Fibroblast of mammary gland (primary cell): ENCODE measurements at regions not wholly inside any gene's neighbourhood (a gene's known extent, or its start where the extent isn't known, plus 50 kb on each side); places are given as distances from the start of the nearest gene placed in this dataset.
"Not testable (repeated sequence)": the region's sequence is repeated elsewhere in the genome, so short reads cannot be mapped to it uniquely, and the experiment has no call there.

Experiments used
- DNase-seq: peaks from one replicate; pipeline ENCODE4 v3.0.0-alpha.2; 2010; ENCODE audit warnings: low read depth
- H3K4me3 ChIP-seq: 2 replicates; pipeline ENCODE4 v1.5.1; 2011; ENCODE audit warnings: low read depth, mild to moderate bottlenecking, low read length, moderate library complexity; ENCODE audit not compliant: control insufficient read depth
- CTCF ChIP-seq: conservative IDR thresholded peaks from 2 replicates; pipeline ENCODE4 v1.5.1; 2011; ENCODE audit warnings: low read depth, low read length, inconsistent platforms; ENCODE audit not compliant: control insufficient read depth, insufficient read depth

GRCh38 chr16:48959204-48959603 is 322.4 kb downstream of the CBLN1 start:
- no peak overlapping the region for H3K4me3 ChIP-seq
- no peak for TF ChIP-seq CTCF
- DNase-seq, result no peak

- no peak for DNase-seq
- no peak overlapping the region for H3K4me3 ChIP-seq
- TF ChIP-seq CTCF, result no peak
Measured at GRCh38 chr16:48958681-48959080, 323.0 kb downstream of the CBLN1 start.

- no peak for DNase-seq
- no peak for TF ChIP-seq CTCF
- H3K4me3 ChIP-seq, result no peak overlapping the region
Measured at GRCh38 chr16:48956620-48957019, 325.0 kb downstream of the CBLN1 start.

- TF ChIP-seq CTCF, result no peak
- H3K4me3 ChIP-seq, result no peak overlapping the region
- no peak for DNase-seq
Measured at GRCh38 chr16:48955837-48956236, 325.8 kb downstream of the CBLN1 start.

- not testable (repeated sequence) for H3K4me3 ChIP-seq, DNase-seq
Measured at GRCh38 chr16:48951621-48952125, 330.0 kb downstream of the CBLN1 start.

- TF ChIP-seq CTCF, result no peak
- no peak overlapping the region for H3K4me3 ChIP-seq
- DNase-seq, result peak; percentile 8
Measured at GRCh38 chr16:48950184-48950583, 331.5 kb downstream of the CBLN1 start.

- H3K4me3 ChIP-seq, result no peak overlapping the region
- TF ChIP-seq CTCF, result no peak
- DNase-seq, result no peak
Measured at GRCh38 chr16:48949636-48950035, 332.0 kb downstream of the CBLN1 start.

- no peak for DNase-seq
- TF ChIP-seq CTCF, result no peak
- H3K4me3 ChIP-seq, result no peak overlapping the region
Measured at GRCh38 chr16:48948911-48949310, 332.7 kb downstream of the CBLN1 start.
